Stimulated activated CD8-positive, alpha-beta memory T cell treated with anti-CD3 and anti-CD28 coated beads, Interleukin-2, amount 100 ng/mL, for 48 hours (primary cell): ENCODE measurements at regions not wholly inside any gene's neighbourhood (a gene's known extent, or its start where the extent isn't known, plus 50 kb on each side); places are given as distances from the start of the nearest gene placed in this dataset.
"Not testable (repeated sequence)": the region's sequence is repeated elsewhere in the genome, so short reads cannot be mapped to it uniquely, and the experiment has no call there.

ENCODE experiments used
- DNase-seq, 2 donors: peaks; one replicate each; pipeline ENCODE4 v3.0.0-alpha.2; 2020; ENCODE audit warnings: low read depth in 2 of 2

DNA sequence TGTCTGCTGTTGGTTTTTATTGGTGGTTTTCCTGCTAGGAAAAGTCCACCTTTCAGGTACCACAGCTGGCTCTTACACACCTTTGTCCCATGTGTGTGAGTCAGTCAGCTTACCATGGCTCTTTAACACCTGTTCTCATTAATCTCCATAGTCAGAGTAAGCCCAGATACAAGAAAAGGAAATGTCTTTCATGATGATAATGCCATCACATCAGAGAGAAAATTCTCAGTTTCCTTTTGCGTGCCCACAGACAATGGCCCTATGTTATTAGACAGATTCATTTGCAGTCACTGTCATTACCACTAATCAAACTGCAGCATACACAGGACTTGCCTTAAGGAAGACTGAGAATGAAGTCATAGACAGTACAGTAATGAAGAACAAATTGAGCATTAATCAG lies 1583.6 kb upstream of the LRRTM3 start:
- DNase-seq = no peak

DNA sequence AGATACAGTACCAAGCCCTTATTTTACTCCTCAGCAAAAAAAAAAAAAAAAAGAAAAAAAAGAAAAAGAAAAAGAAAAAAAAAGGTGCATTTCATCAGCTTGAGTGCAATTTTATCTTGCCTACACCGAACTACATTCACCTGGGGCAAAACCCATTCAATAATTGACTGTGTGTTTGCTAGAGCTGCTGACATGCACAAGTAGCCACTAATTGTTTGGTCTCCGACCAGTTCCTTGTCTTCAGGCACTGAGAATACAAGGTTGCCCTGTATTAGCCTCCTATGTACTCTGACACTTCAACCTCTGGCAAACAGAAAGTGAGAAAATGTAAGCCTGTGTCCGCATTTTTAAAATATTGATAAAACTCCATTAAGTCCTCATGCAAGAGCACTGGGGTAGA lies 1579.4 kb upstream of the LRRTM3 start:
- no peak for DNase-seq

DNA sequence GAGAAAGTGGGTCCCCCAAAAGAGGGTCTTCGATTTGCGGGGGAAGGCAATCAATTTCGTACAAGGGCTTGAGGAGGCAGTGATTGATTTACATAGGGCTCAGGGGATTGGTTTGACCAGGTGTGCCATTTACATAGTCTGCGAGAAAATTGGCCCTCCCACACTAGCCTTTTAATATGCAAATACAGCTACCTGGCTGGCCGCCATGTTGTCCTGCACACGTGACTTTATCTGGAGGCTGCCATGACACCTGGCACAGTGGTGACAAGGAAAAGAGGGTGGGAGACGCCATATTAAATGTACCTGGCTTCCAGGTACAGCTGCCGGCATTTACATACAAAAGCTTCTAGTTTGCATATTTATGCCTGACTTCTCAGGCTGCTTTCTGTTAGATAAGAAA lies 1577.2 kb upstream of the LRRTM3 start:
- no peak for DNase-seq

DNA sequence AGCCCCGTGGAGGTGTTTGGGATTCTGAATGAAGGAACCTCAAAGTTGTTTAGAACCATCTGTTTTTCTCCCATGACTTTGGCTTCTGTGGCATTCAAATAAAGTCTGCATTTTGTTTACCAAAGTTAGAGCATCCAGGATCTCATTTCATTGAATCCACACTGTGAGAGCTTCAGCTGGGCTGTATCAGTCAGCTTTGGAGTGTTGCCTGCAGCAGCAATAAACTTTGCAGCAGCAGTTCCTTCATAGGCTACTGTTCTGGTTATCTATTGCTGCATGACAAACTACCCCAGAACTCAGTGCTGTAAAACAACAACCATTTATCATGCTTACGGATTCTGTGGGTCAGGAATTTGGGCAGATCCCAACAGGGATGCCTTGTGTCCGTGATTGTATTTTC lies 1575.2 kb upstream of the LRRTM3 start:
- DNase-seq = no peak

DNA sequence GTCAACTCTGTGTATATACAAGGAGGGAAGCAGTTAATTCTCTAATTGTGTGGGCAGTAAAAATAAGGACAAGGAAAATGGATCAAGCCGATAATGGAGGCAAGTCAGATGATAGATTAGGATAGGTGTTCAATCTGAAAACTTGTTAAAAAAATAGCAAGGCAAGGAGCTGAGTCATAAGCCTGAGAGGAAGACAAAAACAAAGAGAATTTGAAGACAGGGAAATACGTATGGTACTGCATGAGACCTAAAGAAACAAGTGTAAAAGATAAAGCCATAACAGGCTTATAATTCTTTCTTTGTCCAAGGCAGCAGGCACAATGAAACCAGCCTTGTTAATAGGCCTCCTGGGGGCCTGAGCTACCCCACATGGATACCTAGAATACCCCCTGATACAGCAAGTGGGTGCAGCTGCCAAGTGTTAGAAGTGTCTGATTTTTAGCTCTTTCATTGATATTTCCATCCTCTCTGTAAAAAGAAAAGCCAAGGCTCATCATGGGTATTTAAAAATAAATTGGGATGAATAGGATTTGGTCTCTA lies 1570.6 kb upstream of the LRRTM3 start:
- no peak for DNase-seq

DNA sequence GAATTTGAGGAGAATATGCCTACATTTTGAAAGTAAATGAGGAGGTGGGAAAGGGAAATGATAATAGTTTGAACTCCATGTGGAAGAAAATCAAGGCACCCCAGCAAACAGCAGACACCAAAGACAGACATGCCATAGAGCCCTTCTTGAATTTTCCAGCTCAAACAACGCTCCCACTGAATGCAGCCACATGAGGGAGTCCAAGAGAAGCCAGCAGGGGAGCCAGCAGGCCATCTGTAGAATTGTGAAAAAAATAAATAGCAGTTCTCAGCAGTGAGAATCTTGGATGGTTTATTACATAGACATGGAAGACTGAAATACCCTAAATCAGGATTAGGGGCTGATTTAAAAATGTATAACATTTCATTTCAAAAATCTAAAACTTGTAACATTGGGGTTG lies 1567.3 kb upstream of the LRRTM3 start:
- no peak for DNase-seq

DNA sequence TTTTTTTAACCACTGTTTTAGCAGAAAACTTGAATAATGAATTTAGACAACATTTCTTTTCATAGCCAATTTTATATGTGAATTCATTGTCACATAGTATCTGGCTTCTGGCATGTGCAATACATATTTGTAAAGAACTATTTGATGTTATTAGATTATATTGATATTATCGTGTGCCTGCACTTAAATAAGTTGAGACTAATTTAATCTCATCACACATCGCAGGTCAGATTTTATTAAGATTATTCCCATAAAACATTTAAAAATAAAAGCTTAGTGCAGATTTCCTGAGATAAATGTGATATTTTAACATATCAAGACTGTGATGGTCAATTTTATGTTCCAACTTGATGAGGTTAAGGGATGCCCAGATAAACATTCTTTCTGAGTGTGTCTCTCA lies 1565.3 kb upstream of the LRRTM3 start:
- DNase-seq = no peak

DNA sequence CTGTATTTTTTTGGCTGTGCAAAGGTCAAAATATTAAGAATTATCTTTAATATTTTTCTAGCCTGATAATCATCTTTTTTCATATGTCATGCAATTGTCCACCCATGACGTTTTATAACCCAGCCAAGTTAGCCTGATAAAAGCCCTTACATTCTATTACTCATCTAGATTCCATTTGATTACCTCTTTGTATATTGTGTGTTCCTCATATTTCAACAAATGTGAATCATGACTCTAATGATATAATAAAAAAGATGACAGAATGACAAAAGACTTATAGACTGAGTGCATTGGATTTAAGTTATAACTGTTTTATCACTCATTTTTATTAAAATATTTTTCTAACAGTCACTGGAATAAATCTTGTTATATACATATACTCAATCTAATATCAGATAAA lies 1560.0 kb upstream of the LRRTM3 start:
- DNase-seq = no peak

DNA sequence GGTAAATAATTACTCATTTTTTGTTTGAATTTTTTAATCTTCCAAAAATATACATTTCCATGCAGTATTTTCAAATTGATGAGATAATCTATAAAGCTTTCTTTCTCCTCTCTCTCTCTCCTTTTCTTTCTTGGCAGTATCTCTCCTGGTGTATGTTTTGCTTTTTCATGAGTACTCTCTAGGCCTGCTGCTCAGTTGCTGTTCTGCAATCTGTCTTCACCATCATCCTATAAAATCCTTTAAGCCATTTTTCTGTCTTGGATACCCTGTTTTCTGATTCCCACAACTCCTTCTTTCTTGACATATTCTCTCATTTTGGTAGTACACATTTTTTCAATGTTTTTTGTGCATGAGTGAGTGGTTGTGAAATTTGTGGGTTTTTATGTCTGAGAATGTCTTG lies 1558.1 kb upstream of the LRRTM3 start:
- DNase-seq = no peak

DNA sequence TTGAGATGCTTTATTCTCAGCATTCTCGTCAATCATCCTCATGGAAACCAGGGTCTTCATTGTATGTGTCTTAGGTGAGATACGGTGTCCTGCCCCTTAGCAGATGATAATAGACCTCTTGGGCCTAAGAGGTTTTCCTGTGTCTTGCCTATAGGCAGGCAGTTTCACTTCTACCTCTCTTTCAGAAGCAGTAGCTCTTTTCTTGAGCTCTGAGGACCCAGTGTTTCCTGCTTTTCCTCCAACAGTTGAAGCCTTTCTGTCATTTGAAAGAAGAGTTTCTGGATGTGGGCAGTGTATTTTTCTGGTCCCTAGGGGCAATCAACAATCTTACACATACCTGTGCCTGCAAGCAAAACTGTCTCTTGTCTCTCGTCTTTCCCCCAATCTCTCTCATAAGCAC lies 1550.3 kb upstream of the LRRTM3 start:
- DNase-seq = no peak

DNA sequence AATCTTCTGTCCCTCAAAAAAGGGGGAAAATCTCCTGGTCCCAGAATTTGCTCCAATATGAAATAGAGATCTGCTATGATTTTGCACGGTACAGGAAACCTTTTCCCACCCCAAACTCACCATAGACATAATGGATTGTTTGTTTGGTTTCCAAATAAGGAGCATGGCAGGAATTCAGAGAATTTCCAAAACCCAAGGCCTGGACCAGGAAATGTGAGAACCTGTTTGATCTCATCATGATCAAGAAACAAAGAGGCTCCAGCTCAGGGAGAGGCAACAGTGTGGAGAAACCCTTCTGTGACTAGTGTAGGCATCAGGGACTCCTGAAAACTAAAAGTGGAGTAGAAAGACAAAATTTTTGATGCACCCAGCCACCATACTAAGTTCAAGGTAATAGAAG lies 1548.1 kb upstream of the LRRTM3 start:
- DNase-seq = no peak

DNA sequence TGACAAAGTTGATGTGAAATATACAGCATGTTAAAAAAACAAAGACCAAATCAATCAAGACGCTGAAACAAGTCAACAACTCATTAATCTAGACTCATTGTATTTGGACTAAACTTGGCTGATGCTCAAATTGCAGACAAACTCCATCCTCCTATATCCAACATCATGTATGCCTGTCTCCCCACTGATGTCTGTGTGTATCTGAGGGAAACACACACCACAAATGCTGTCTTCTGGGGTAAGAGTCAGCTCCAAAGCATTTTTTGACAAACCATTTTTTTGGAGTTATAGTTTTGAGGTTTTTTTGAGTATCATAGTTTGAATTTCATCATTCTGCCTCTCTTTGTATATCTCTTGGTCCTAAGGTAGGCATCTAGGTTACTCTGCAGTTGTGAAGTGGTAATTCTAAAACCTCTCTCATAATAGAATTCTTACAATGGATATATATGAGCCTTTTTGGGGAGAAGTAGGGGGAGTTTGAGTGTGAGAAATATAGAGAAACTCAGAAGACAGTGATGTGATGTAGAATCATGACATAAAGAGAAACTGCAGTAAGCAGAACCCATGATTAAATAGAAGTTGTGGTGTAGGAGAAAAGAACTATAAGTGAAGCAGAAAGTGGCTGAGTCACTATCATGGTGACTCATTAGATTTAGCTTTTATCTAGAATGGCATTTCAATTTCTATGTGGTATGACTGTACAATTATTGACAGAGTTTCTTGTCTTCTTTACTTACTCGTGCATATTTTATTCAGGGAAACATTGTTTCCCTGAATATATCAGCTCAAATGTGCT lies 1531.1 kb upstream of the LRRTM3 start:
- DNase-seq = no peak

DNA sequence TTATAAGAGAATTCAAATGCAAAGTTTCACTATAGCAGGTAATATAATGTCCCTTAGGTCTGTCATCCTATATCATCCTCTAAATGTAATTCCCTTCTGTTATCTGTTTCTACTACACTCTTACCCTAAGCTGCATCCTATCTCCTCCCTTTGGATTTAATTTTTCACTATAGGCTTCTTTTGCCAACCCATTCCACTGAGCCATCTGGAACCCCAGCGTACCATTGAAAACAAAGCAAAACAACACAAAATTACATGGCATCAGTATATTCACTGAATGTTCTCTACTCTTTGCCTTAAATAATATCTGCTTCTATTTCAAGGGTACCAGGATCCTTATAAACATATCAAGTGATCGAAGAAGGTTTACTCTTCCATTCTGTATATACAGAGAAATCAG lies 1530.2 kb upstream of the LRRTM3 start:
- DNase-seq = no peak

DNA sequence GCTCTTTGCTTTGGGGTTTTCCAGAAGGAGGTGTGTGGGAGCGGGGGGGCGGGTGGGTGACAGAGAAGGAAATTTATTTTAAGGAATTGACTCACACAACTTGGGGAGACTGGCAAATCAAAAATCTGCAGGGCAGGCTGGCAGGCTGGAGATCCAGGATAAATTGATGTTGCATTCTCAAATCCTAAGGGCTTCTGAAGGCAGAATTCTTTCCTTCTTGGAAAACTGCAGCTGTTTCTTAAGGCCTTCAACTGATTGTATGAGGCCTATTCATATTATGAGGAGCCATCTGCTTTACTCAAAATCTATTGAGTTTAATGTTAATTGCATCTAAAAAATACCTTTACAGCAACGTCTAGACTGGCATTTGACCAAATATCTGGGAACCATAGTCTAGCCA lies 1528.8 kb upstream of the LRRTM3 start:
- no peak for DNase-seq

DNA sequence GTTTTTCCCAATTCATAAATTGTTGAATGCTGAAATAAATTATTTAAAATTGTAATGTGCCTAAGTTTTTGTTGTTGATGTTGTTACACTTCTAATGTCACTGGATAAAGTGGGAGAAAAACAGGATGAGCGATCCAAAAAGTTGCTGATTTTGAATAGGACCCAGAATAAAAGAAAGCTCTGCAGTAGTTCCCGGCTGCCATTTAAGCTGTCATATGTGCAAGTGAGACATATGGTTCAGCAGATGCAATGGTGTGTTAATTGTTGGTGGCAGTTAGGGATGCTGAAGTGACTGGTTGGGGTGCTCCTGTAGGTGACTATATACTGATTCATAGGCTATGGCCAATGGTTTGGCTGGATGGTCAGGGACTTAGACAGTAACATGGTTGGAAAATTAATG lies 1517.4 kb upstream of the LRRTM3 start:
- no peak for DNase-seq

DNA sequence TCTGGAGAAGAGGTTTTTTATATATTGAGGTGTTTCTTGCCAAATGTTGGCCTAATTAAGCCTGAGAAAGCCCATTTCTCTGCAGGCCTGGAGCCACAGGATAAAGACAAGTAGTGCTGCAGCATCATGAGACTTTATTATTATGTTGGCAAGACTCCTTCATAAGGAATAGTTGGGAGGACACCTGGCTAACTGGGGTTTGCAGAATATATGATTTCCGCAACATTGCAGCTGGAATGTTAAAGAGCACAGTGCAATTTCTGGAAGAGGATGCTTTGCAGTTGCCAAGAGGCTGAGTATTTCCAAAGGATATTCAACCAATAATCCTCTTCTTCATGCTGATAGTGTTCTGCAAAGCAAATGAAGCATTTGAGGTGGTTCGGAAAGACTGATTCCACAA lies 1512.8 kb upstream of the LRRTM3 start:
- DNase-seq = no peak

DNA sequence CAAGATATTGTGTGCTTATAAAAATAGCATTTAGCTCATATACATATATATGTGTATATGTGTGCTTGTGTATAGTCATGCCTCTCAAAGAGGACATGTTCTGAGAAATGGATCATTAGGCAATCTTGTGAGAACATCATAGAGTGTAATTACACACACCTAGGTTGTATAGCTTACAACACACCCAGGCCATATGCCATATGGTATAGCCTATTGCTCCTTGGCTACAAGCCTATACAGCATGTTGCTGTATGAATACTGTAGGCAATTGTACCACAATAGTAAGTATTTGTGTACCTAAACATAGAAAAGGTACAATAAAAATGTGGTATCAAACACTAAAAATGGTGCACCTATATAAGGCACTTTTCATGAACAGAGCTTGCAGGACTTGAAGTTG lies 1510.5 kb upstream of the LRRTM3 start:
- no peak for DNase-seq

DNA sequence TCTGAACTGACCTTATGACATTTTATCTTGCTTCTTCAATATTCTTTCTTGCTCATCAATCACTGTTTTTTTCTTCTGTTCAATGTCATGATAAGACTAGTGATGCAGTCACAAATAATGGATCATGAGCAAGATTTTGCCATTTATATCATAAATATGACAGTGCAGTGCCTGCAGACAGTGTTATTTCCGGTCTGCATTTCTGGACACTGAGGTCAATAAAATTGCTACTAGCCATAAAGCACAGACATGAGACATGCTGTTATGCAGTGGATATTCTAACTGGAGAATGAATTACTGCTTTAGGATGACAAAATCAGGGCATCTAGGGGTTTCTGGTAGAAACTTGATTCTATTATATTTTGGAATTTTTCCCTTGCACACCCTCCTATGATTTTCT lies 1509.7 kb upstream of the LRRTM3 start:
- no peak for DNase-seq

DNA sequence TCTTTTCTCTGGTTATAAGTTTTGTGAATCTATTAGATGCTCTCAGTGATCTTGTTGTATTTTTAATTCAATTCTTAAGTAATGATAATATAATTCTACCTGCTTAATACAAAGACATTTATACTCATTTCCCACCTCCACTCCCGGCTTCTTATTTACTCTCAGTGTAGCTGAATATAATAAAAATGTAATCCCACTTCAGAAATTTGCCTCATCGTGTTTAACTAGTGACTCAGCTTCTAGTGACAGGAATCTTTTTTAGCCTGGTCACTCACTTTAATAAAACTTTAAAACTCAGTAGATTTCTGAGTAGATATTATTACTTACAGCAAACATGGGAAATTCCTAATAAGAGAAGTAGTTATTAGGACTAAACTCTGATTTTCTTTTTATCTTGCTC lies 1506.2 kb upstream of the LRRTM3 start:
- DNase-seq = no peak

DNA sequence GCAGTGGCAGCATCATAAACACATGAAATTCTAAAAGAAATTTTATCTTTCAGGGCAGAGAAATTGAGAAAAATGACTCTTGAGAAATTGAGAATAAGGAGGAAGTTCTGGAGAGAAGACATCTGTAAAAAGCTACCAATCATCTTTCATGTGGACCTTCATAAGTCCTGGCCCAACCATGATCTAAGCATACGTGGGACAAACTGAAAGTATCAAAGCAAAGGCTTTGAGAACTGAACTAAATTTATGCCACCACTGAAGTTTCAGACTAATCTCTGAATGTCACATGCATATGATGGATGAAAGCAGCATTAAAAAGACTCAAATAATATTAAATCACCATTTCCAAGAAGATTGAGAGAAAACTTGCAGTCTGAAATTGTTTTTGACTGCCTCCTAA lies 1502.8 kb upstream of the LRRTM3 start:
- no peak for DNase-seq

DNA sequence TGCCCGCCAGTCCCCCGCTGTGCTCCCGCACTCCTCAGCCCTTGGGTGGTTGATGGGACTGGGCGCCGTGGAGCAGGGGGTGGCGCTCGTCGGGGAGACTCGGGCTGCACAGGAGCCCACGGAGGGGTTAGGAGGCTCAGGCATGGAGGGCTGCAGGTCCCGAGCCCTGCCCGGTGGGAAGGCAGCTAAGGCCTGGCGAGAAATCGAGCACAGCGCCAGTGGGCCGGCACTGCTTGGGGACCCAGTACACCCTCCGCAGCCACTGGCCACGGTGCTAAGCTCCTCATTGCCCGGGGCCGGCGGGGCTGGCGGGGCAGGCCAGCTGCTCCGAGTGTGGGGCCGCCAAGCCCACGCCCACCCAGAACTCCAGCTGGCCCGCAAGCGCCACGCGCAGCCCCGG lies 1496.5 kb upstream of the LRRTM3 start:
- not testable (repeated sequence) for DNase-seq

DNA sequence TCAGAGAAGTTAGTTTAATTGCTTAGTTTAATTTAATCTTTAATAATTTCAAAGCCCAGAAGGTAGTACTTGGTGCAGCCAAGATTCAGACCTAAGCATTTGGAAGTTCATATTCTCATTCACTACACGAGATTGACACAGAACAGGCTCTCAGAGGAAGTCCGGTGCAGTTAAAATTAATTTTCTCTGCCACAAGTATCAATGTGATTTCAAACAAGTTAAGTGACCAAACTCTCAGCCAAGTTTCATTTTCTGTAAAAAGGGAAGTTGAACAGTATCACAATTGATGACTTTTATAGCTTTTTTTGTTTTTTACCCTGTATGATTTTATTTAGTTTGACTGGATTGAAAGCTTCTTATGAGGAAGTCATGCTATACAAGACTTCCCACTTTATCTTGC lies 1494.9 kb upstream of the LRRTM3 start:
- DNase-seq = no peak

DNA sequence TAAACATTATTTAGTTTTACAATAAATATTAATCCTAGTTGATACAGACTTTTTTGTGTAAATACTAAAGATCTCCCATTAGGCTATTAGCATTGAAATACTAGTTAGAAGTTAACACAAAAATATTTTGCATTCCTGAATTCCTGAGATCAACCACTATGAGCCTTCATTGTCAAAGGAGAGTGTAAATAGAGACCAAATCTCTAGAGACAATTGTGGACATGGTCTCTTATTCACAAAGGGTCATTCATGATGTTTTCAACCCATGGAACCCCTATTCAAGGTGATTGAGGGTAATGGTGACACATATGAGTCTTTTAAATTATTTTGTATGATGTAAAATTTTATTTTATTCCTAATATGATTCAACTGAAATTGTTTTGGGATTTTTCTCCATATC lies 1454.8 kb upstream of the LRRTM3 start:
- DNase-seq = no peak

DNA sequence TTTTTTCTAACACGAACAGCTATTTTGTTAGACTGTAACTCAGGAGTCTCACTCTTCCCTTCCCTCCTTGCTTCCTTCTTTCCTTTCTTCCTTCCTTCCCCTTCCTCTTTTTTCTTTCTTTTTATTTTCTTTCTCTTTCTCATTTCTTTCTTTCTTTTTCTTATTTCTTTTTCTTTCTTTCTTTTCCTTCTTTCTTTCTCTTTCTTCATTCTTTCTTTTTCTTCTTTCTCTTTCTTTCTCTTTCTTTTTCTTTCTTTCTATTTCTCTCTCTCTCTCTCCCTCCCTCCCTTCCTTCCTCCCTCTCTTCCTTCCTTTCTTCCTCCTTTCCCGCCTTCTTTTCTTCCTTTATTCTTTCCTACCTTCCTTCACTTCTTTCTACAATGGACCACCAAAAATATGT lies 1443.0 kb upstream of the LRRTM3 start:
- no peak for DNase-seq
